HG03095 (cell line): ENCODE measurements at regions not wholly inside any gene's neighbourhood (a gene's known extent, or its start where the extent isn't known, plus 50 kb on each side); places are given as distances from the start of the nearest gene placed in this dataset.
"Not testable (repeated sequence)": the region's sequence is repeated elsewhere in the genome, so short reads cannot be mapped to it uniquely, and the experiment has no call there.

Source experiments
- ATAC-seq: cut with Tn5 transposase; IDR thresholded peaks from one replicate; pipeline ENCODE4 v1.9.1; 2021; ENCODE audit warnings: moderate library complexity; ENCODE audit not compliant: unreplicated experiment

DNA sequence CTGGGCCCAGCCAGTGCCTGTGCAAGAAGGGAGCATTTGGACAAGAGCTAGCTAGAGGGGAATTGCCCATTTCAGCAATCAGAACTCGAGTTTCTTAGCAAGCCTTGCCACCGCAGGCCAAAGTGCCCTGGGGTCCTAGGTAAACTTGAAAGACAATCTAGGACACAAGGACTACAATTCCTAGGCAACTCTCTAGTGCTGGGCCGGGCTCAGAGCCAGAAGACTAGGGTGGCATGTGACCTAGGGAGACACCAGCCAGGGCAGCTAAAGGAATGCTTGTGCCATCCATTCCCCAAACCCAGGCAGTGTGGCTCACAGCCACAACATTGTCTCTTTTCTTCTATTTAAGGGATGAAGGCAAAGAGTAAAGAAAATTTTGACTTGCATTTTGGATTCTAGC lies 205.0 kb downstream of the BMP4 start:
- no peak for ATAC-seq

DNA sequence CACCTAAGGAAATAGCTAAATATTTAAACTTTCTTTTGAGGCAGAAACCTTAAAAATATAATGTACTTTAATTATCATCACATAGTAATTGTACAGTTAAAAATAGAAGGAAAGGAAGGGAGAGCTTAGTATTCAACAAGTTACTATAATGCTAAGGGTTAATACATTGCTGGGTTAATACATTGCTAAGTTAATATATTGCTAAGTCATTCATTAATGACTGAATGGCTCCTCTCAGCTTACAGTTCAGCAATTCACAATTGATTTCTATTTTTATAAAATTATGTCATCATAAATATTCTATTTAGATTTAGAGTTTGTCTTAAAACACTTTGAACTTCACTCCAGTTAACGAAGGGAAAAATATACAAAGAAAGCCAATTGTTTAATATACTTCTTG lies 207.9 kb downstream of the BMP4 start:
- ATAC-seq: no peak

DNA sequence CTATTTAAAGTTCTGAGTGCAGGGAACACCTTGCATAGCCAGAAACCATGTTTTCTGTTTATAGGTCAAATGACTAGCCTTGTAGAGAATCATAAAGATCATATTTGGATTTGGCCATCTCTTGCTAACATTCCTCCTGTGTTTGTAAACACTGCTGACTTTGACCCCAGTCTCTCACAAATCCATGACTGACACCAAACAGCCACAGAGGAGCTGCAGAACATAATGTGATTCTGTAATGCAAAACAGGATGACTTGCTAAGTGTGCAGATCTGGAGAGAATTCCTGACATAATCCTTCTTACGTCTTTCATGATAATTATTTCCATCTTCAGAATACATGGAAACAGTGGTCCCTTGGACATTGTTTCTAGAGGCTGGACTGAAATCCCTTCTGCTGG lies 211.8 kb downstream of the BMP4 start:
- ATAC-seq: no peak

DNA sequence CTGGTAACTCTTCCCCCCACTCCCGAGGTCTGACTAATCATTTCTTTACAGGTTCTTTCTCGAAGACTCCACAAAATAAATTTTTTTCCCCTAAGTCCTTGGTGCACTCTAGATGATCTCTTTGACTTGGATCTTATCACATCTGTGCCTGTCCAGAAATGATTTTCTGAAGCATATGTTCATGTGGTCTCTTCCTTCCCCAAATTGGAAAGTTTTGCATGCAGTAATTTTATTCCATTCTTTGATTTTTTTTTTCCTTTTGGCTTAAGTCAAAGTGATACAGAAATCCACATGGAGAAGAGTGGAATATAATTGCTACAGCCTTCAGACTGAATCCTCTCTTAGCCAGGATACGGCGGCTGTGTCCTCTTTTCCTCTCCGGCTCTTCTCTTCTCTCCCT lies 213.3 kb downstream of the BMP4 start:
- no peak for ATAC-seq

DNA sequence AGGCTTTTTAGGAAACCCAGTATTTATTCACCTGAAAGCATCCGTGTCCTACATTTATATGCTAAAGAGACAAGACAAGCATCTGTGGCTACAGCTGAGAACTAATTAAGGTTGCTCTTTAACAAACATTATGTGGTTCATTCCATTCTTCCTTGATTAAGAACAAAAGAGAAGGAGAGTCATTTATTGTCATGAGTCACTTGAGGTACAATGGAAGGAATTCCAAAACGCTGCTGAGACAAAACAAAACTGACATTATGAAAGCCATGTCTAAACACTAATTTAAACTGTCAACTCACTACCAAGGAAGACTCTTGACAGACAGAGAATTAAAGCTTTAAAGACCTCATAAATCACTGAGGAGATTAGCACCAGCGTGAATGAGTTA lies 214.4 kb downstream of the BMP4 start:
- no peak for ATAC-seq

DNA sequence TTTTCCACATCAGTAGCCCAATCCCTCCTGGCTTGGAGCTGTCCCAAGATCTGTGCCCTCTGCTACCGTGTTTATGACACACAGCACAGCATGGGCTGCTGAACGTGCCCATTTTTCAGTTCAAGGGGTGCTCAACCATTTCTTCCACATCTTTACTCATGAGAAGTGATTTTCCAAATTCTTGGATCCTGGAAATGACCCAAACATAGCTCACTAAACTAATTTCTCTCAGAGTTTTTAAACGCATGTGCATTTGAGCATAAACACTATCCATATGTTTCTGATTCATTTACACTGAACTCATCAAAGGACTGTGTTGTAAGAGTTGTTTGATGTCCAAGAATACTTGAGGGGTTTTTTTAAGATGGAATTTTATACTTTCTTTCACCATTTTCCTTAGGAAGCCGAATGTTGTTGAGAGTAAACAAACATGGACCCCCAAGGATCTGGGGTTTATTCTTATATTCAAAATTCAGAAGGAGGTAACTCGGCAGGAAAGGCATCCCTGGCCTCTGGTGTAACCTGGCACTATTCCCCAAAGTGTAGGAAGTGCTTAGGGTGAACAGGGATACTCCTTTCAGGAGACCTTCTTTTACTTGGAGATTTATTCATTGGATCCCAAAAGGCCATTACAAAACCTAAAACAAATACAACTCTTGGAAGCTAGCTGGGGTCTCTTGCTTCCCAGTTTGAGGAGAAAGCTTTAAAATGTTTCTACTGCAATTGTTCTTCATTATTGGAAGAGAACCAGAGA lies 215.0 kb downstream of the BMP4 start:
- no peak for ATAC-seq

DNA sequence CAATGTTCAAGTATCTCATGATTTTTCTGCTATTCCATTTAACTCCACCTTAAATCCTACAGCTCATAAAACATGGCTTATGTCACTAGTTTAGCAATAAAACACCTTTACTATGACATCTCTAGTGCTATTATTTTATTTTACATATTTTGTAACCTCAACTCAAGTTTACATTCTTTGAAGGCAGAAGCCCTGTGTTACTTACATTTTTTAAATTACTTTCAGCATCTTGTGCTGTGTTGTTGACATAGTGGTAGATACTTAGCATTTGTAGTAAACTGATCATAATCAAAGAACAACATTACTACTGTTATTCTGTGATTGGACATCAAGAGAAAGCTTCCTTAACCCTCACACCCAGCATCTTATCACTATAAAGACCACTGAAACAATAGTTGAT lies 216.1 kb downstream of the BMP4 start:
- ATAC-seq: no peak

DNA sequence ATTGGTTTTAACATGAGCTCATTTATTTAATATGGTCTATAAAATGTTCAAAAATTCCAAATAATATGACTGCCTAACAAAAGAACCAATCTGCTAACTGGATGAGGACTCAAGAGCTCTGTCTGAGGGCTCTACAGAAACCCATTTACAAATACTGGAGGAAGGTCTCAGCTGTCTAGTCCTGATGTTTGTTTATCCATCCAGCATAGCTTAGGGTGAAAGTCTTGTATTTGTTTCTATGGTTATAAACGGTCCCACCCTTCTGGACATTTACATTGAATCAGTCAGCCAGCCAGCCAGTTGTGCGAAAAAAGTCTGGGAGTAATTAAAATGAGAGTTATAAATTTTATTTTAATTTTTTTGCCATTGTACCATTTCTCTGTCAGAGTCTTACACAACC lies 220.7 kb downstream of the BMP4 start:
- ATAC-seq: no peak

DNA sequence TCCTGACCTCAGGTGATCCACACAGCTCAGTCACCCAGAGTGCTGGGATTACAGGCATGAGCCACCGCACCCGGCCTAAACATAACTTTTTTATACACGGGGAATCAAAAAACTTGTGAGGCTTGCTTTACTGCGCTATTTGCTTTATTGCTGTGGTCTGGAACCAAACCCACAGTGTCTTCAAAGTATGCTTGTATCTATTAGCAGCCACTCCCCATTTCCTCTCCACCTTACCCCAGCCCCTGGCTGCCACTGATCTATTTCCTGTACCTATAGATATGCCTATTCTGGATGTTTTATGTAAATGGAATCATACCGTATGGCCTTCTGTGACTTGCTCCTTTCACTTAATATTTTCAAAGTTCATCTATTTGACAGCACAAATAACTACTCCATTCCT lies 233.4 kb downstream of the BMP4 start:
- ATAC-seq: no peak

DNA sequence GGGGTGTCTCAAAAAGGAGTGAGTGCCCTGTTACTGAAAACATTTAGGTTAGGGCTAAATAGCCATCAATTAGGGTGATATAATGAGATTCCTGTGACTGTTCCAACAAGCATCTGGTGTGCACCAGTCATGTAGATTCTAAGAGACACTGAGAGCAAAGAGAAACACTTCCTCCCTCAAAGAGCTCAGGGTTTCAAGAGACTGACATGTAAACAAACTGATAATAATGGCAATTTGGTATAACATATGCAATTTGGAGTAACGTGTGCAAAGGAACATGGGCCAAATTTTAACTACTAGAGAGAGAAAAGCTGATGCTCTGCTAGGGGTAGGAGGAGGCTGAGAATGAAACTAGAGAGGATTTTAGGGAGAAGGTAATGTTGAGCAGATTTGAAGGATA lies 237.1 kb downstream of the BMP4 start:
- no peak for ATAC-seq

DNA sequence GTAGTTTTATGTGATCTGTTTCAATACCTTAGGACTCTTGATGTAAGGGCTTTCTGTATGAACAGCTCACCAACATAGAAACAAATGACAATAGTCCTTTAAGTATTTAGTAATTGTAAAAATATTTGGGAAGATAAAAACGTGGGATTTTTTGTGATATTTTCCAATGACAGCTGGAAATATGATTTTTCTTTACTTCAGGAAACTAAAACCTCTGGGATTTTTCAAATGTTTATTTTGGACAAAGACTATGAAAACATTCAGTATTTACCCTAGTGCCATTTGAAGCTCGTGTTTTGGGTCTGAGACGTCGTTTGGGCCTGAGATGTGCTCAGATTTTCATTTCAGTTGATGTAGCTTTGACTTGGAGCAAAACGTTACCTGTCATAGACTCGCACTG lies 240.0 kb downstream of the BMP4 start:
- no peak for ATAC-seq

DNA sequence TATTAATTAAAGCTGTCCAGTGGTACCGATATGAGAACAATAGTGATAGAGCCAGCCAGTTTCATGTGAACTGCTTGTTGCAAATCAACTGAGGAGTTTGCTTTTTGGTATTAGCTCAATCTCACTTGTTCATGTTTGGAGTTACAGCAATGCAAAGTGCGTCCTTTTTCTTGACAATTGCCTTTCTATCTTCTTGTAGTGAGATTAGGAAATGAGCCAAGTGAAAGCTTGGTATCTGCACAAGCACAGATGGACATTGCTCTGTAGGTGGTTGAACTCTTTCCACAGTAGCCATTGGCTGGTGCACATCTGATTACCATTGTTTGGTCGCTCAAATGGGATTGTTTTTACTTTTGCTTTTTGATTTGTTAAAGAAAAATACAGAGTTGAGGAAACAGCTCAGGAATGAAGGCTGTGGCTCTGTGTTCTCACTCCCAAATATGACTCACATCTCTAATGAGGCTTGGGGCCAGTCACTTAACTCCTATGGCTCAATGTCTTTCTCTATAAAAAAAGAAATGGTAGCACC lies 241.4 kb downstream of the BMP4 start:
- ATAC-seq: no peak

DNA sequence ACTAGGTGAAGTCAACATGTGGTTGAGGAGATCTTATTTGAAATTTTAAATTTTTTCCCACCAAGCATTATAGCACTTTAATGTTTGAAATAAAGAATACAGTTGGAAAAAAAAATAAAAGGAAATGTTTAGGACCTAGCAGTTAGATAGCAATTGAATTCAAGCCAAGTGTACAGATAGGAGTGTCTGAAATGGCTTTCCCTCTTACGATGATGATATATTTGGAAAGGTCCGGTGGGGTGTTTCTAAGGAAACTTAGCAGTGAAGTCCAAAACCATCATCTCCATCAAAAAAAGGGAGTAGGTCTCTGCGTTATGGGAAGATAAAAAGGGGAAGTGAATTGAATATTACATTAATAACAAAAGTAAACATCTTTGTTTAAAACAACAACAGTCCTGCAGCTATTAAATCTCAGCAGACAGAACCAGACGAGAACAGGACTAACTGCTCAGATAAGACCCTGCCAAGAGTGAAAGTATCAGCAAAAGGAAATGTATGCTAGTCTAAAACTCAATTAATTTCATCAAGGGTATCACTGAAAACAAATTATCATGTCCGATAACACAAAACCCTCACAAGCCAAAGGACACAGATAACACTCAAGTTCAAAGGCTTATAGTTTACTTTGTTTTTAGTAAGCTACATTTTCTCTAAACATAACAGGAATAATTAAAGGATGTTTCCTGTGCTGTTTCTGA lies 242.0 kb downstream of the BMP4 start:
- ATAC-seq: no peak

DNA sequence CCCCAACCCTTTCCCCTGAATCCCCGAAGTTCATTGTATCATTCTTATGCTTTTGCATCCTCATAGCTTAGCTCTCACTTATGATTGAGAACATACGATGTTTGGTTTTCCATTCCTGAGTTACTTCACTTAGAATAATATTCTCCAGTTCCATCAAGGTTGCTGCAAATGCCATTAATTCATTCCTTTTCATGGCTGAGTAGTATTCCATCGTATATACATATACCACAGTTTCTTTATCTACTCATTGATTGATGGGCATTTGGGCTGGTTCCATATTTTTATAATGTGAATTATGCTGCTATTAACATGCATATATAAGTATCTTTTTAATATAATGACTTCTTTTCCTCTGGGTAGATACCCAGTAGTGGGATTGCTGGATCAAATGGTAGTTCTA lies 243.7 kb downstream of the BMP4 start:
- ATAC-seq: not testable (repeated sequence)

DNA sequence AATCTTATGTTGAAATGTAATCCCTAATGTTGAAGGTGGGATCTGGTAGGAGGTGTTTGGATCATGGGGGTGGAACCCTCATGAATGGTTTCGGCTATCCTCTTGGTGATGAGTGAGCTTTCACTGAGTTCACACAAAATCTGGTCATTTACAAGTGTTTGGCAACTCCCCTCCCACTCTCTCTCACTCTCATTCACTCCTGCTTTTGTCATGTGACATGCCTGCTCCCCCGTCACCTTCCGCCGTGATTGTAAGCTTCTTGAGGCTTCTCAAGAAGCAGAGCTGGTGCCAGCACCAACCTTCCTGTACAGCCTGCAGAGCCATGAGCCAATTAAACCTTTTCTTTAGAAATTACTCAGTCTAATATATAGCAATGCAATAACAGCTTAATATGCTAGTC lies 245.4 kb downstream of the BMP4 start:
- no peak for ATAC-seq

DNA sequence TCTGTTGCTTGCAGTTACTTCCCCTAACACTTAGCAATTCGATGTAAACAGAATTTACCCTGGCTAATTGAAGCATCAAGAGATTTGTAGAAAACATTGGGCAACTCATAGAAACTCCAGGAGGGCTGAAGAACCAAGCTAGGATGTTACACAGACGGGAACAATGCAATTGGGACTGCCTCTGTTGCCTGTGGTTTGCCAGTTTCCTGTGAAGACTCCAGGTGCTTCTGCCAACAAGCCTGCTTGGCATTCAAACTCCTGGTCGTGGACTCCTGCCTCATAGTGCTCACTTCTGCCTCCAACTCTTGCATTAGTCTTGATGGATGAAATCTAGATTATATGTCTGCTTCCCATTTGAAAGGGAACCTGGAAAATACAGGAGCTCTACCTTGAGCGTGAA lies 246.0 kb downstream of the BMP4 start:
- ATAC-seq: no peak

DNA sequence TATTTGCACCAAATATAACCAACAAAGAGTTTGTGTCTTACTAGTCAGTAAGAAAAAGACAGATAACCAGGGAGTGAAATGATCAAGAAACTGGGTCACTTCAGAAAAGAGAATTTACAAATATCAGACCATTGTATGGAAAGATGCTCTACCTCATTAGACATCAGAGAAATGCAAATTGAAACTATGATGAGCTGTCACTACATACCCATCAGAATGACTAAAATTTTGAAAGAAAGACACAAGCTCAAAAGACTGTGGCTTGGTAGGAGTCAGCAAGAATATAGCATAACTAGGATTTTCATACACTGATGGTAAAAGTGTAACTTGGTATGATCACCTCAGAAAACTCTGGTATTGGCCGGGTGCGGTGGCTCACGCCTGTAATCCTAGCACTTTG lies 247.2 kb downstream of the BMP4 start:
- no peak for ATAC-seq

DNA sequence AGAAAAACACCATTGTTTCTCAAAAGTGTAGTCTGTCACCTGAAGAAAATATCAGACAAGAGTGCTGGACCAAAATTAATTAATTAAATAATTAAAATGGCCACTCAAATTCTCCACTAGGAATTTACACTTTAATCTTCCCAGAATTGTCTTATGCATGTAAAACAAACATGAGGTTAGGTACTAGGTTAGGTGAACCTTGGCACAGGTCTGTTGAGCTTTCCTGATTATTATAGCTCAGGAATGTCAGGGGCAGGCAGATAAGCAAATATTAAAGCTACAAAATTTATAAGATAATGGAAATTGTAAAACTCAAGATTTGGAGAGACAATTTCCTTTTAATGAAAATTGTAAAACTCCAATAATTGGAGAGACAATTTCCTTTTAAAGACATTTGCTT lies 253.2 kb downstream of the BMP4 start:
- ATAC-seq: no peak

DNA sequence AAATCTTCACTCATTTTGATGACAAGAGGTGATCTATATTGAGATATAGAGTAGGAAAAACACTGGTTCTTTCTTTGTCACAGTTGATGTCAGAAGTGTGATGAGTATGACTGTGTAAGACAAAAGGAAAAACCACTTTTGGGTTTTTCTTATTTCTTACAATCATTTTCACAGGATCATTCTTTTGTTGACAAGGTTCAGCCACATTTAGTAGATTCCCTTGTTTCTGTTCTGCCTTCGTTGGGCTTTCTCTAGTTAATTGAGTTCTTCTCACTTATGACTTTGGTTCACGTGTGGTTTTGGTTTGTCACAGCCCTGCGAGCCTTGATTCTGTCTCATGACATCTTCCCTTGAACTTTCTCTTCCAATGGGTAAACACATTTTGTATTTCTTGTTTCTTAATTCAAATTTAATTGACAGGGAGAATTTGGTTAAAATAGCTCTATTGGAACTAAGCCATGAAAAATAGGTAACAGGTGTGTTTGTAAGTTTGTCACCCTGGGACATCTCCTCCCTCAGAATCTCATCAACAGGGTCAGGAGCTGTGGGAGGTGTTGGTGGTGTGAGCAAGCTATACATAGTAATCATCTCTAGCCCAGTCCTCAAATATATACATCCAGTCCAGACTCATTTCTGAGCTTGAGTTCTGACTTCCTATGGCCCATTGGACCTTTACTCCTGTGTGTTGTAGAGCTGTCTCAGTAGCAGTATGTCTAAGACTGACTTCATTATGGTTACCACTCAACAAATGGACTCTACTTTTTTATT lies 255.3 kb downstream of the BMP4 start:
- ATAC-seq: no peak

DNA sequence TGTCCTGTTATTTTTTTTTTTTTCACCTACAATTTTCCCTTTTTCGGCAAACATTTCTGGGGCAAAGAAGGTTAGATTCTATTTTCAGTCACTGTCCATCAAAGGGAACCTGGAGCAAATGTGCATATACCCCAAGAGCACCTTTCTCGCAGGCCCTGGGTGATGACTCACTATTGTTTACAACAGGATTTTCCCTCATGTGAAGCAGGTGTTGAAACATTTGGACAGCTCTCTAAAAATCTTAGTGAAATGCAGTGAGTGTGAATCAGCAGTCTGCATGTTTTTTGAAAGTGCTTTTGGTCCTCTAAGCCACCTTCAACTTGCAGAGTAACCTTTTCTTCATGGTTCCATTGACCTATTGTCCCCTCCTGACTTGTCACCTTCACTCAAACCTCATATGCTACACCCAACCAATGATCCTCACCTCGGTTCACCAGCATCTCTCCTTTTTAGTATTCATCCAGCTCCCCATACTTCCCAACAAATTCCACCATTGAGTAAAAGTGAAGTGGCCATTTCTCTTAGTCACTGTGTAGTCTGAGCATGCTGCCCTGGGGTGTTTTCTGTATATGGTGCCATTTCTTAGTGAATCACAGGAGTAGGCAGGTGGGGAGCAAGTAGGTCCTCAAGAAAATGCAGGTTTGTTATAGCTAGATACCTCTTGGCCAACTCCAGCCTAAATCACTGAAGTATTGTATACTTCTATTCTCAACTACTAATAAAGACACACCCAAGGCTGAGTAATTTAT lies 260.2 kb downstream of the BMP4 start:
- no peak for ATAC-seq

DNA sequence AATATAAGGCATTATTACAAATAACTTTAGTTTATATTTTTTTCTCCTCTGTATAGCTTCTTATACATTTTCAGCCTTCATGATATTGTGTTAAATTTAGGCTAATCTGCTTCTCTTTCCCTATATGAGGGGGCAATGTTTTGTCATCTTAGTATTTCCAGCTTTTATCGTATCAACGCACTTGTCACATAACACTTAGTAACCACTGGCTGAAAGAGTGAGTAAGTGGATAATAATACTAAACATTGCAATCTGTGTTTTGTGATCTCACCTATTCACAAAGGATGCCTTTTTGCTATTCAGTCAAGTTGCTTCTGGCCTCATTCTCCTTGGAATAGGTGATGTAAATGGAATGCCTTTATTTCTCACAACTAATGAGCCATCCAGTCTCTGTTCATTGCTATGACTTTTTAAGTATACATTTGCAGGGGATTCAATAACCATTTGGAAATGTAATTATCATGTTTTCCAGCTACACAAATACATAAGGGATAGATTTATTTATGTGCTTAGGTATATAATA lies 260.9 kb downstream of the BMP4 start:
- no peak for ATAC-seq
